ENCODE measurements at regions not wholly inside any gene's neighbourhood (a gene's known extent, or its start where the extent isn't known, plus 50 kb on each side); places are given as distances from the start of the nearest gene placed in this dataset.

DNA sequence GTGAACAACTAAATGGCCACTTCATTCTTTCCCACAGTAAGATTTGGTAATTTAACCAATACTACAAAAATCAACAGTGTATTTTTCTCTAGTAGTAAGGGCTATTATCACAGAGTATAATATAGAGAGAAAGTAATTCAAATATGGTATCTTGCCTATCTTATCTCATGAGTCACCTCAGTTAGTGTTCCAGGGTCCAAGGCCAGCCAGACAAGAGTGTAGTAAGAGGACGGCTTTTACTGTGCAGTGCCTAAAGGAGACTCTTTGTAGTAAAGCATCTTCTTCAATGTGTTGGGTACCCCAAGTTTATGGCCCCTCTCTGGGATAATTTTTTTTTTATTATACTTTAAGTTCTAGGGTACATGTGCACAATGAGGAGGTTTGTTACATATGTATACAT is 607.4 kb downstream of the PKHD1 start (continued):
- TF ChIP-seq, protein P1, sequence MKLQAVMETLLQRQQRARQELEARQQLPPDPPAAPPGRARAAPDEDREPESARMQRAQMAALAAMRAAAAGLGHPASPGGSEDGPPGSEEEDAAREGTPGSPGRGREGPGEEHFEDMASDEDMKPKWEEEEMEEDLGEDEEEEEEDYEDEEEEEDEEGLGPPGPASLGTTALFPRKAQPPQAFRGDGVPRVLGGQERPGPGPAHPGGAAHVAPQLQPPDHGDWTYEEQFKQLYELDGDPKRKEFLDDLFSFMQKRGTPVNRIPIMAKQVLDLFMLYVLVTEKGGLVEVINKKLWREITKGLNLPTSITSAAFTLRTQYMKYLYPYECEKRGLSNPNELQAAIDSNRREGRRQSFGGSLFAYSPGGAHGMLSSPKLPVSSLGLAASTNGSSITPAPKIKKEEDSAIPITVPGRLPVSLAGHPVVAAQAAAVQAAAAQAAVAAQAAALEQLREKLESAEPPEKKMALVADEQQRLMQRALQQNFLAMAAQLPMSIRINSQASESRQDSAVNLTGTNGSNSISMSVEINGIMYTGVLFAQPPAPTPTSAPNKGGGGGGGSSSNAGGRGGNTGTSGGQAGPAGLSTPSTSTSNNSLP (IDR thresholded peaks at IDR 0.05; ENCODE audit: low read depth, low read length) = peak; percentile 9; the same call in 1 of the 2 replicates
- TF ChIP-seq, protein P2, sequence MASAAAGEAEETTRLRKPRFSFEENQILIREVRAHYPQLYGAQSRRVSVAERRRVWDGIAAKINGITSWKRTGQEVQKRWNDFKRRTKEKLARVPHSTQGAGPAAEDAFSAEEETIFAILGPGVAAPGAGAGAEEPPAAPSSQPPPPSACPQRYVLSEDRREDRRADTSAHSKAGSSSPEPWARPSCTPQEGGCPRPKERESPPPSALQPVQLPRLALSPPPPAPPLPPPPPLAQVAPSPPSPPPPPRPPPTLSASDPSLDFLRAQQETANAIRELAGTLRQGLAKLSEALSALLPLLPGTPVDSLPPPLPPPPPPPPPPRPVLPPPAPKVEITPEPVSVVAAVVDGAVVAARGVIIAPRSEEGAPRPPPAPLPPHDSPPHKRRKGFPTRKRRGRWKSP (CRISPR knock-in tag; IDR thresholded peaks at IDR 0.05) = no peak
- peak; percentile 62; the same call in 1 of the 2 replicates for TF ChIP-seq FOSL1 (CRISPR knock-in tag; IDR thresholded peaks at IDR 0.05; ENCODE audit: borderline replicate concordance)
- TF ChIP-seq, protein P3, sequence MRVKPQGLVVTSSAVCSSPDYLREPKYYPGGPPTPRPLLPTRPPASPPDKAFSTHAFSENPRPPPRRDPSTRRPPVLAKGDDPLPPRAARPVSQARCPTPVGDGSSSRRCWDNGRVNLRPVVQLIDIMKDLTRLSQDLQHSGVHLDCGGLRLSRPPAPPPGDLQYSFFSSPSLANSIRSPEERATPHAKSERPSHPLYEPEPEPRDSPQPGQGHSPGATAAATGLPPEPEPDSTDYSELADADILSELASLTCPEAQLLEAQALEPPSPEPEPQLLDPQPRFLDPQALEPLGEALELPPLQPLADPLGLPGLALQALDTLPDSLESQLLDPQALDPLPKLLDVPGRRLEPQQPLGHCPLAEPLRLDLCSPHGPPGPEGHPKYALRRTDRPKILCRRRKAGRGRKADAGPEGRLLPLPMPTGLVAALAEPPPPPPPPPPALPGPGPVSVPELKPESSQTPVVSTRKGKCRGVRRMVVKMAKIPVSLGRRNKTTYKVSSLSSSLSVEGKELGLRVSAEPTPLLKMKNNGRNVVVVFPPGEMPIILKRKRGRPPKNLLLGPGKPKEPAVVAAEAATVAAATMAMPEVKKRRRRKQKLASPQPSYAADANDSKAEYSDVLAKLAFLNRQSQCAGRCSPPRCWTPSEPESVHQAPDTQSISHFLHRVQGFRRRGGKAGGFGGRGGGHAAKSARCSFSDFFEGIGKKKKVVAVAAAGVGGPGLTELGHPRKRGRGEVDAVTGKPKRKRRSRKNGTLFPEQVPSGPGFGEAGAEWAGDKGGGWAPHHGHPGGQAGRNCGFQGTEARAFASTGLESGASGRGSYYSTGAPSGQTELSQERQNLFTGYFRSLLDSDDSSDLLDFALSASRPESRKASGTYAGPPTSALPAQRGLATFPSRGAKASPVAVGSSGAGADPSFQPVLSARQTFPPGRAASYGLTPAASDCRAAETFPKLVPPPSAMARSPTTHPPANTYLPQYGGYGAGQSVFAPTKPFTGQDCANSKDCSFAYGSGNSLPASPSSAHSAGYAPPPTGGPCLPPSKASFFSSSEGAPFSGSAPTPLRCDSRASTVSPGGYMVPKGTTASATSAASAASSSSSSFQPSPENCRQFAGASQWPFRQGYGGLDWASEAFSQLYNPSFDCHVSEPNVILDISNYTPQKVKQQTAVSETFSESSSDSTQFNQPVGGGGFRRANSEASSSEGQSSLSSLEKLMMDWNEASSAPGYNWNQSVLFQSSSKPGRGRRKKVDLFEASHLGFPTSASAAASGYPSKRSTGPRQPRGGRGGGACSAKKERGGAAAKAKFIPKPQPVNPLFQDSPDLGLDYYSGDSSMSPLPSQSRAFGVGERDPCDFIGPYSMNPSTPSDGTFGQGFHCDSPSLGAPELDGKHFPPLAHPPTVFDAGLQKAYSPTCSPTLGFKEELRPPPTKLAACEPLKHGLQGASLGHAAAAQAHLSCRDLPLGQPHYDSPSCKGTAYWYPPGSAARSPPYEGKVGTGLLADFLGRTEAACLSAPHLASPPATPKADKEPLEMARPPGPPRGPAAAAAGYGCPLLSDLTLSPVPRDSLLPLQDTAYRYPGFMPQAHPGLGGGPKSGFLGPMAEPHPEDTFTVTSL (CRISPR knock-in tag; IDR thresholded peaks at IDR 0.05; ENCODE audit: borderline replicate concordance) = peak; percentile 53; the same call in 1 of the 2 replicates
- 0 out of 2 replicates have a peak, but pooled peaks have one; percentile 23 for TF ChIP-seq DPF2 (CRISPR knock-in tag; IDR thresholded peaks at IDR 0.05; ENCODE audit: borderline replicate concordance, low read depth)
- TF ChIP-seq, protein P4, sequence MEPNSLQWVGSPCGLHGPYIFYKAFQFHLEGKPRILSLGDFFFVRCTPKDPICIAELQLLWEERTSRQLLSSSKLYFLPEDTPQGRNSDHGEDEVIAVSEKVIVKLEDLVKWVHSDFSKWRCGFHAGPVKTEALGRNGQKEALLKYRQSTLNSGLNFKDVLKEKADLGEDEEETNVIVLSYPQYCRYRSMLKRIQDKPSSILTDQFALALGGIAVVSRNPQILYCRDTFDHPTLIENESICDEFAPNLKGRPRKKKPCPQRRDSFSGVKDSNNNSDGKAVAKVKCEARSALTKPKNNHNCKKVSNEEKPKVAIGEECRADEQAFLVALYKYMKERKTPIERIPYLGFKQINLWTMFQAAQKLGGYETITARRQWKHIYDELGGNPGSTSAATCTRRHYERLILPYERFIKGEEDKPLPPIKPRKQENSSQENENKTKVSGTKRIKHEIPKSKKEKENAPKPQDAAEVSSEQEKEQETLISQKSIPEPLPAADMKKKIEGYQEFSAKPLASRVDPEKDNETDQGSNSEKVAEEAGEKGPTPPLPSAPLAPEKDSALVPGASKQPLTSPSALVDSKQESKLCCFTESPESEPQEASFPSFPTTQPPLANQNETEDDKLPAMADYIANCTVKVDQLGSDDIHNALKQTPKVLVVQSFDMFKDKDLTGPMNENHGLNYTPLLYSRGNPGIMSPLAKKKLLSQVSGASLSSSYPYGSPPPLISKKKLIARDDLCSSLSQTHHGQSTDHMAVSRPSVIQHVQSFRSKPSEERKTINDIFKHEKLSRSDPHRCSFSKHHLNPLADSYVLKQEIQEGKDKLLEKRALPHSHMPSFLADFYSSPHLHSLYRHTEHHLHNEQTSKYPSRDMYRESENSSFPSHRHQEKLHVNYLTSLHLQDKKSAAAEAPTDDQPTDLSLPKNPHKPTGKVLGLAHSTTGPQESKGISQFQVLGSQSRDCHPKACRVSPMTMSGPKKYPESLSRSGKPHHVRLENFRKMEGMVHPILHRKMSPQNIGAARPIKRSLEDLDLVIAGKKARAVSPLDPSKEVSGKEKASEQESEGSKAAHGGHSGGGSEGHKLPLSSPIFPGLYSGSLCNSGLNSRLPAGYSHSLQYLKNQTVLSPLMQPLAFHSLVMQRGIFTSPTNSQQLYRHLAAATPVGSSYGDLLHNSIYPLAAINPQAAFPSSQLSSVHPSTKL (CRISPR knock-in tag; IDR thresholded peaks at IDR 0.05) = peak; percentile 51
- TF ChIP-seq ZNF644 (CRISPR knock-in tag; IDR thresholded peaks at IDR 0.05; ENCODE audit: low read depth) = peak; percentile 55; the same call in 1 of the 2 replicates
- TF ChIP-seq IRX3 (CRISPR knock-in tag; IDR thresholded peaks at IDR 0.05; ENCODE audit: borderline replicate concordance, low read depth) = no peak
- TF ChIP-seq, protein P5, sequence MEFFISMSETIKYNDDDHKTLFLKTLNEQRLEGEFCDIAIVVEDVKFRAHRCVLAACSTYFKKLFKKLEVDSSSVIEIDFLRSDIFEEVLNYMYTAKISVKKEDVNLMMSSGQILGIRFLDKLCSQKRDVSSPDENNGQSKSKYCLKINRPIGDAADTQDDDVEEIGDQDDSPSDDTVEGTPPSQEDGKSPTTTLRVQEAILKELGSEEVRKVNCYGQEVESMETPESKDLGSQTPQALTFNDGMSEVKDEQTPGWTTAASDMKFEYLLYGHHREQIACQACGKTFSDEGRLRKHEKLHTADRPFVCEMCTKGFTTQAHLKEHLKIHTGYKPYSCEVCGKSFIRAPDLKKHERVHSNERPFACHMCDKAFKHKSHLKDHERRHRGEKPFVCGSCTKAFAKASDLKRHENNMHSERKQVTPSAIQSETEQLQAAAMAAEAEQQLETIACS (CRISPR knock-in tag; IDR thresholded peaks at IDR 0.05) = no peak
